HEK293T (cell line): ENCODE measurements at regions not wholly inside any gene's neighbourhood (a gene's known extent, or its start where the extent isn't known, plus 50 kb on each side); places are given as distances from the start of the nearest gene placed in this dataset.

ENCODE experiments used
- BHLHE40 ChIP-seq: fragments of 450-650 bp; IDR thresholded peaks from 2 replicates; pipeline ENCODE4 v1.6.1; 2016; ENCODE audit warnings: mild to moderate bottlenecking, moderate library complexity, borderline replicate concordance
- ELF4 ChIP-seq: fragments of 450-650 bp; IDR thresholded peaks from 2 replicates; pipeline ENCODE4 v1.6.1; 2017; ENCODE audit warnings: antibody characterized with exemption
- FOXA1 ChIP-seq: fragments of 450-650 bp; IDR thresholded peaks from 2 replicates; pipeline ENCODE4 v1.6.1; 2016; ENCODE audit warnings: mild to moderate bottlenecking
- FOXK2 ChIP-seq: fragments of 450-650 bp; IDR thresholded peaks from 2 replicates; pipeline ENCODE4 v1.6.1; 2016; ENCODE audit warnings: mild to moderate bottlenecking
- FOXM1 ChIP-seq: fragments of 450-650 bp; IDR thresholded peaks from 2 replicates; pipeline ENCODE4 v1.6.1; 2017; ENCODE audit warnings: mild to moderate bottlenecking, borderline replicate concordance
- HDGF ChIP-seq: fragments of 450-650 bp; IDR thresholded peaks from 2 replicates; pipeline ENCODE4 v1.6.1; 2017; ENCODE audit warnings: antibody characterized with exemption, borderline replicate concordance
- LEF1 ChIP-seq: fragments of 450-650 bp; IDR thresholded peaks from 2 replicates; pipeline ENCODE4 v1.6.1; 2017; ENCODE audit warnings: mild to moderate bottlenecking, borderline replicate concordance
- NFRKB ChIP-seq: fragments of 450-650 bp; IDR thresholded peaks from 2 replicates; pipeline ENCODE4 v1.6.1; 2016; ENCODE audit warnings: mild to moderate bottlenecking, moderate library complexity
- SP1 ChIP-seq: fragments of 450-650 bp; IDR thresholded peaks from 2 replicates; pipeline ENCODE4 v1.6.1; 2017
- SUZ12 ChIP-seq: fragments of 450-650 bp; IDR thresholded peaks from 2 replicates; pipeline ENCODE4 v1.6.1; 2016; ENCODE audit warnings: mild to moderate bottlenecking
- TARDBP ChIP-seq: fragments of 450-650 bp; IDR thresholded peaks from 2 replicates; pipeline ENCODE4 v1.6.1; 2016
- ZNF384 ChIP-seq: fragments of 450-650 bp; IDR thresholded peaks from 2 replicates; pipeline ENCODE4 v1.6.1; 2016
- TF ChIP-seq, protein P1 (sequence below): fragments of 450-650 bp; IDR thresholded peaks from 2 replicates; pipeline ENCODE4 v1.6.1; 2016

DNA sequence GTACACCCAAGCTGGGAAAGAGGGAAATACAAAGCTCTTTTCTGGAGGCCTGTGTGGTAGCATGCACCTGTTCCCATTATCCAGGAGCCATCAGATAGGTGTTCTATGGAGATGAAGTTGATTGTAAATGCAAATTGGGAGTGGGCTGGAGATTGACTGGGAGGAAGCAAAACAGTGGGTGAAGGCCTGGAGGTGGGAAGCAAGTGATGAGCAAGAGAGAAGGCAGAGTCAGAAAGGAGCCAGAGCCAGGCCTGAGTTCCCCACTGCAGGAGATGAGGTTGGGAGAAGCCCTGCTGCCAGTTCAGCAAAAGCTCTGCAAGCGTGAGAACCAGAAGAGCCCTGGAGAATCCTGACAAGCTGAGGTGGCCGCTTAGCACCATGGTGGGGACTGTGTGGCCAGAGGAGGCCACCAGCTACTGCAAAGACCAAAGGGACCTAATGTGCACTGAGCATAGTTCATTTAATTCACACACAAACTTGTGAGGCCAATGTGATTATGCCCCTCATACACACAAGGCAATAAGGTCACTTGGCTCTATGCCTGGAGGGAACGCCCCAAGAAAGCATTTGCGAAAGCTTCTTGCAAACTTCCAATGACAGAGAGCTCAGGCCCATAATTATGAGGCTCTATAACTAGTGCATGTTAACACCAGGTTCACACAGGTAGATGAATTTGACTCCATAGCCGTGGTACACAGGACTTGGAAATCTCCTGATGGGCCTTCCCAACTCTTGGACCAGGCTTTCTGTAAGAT is 73.0 kb upstream of the GRIK3 start:
- TF ChIP-seq FOXM1 (no peak), SP1 (no peak), HDGF (no peak), ELF4 (no peak), FOXA1 (no peak), ZNF384 (no peak), FOXK2 (no peak), NFRKB (no peak), SUZ12 (no peak), TARDBP (no peak), LEF1 (no peak), BHLHE40 (no peak)
- TF ChIP-seq, protein P1, sequence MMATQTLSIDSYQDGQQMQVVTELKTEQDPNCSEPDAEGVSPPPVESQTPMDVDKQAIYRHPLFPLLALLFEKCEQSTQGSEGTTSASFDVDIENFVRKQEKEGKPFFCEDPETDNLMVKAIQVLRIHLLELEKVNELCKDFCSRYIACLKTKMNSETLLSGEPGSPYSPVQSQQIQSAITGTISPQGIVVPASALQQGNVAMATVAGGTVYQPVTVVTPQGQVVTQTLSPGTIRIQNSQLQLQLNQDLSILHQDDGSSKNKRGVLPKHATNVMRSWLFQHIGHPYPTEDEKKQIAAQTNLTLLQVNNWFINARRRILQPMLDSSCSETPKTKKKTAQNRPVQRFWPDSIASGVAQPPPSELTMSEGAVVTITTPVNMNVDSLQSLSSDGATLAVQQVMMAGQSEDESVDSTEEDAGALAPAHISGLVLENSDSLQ = no peak
